ENCODE measurements at regions not wholly inside any gene's neighbourhood (a gene's known extent, or its start where the extent isn't known, plus 50 kb on each side); places are given as distances from the start of the nearest gene placed in this dataset.

GRCh38 chr16:51630076-51630475, 479.0 kb upstream of the SALL1 start:
- no peak for TF ChIP-seq POLR2AphosphoS5 (IDR thresholded peaks at IDR 0.05; ENCODE audit: low read depth, low read length)
- TF ChIP-seq SIX1 (CRISPR knock-in tag; IDR thresholded peaks at IDR 0.05; ENCODE audit: borderline replicate concordance): no peak
- TF ChIP-seq EP300 (IDR thresholded peaks at IDR 0.05; ENCODE audit: low read depth in 2 of 2, low read length in 2 of 2): no peak
- no peak for TF ChIP-seq EP300 (CRISPR knock-in tag; IDR thresholded peaks at IDR 0.05; ENCODE audit: borderline replicate concordance)
